ENCODE measurements at regions not wholly inside any gene's neighbourhood (a gene's known extent, or its start where the extent isn't known, plus 50 kb on each side); places are given as distances from the start of the nearest gene placed in this dataset.

GRCh38 chr3:17799312-17799711 is 56.9 kb upstream of the TBC1D5 start:
- Mint-ChIP-seq H3K9me3 (peaks cover 0 to under 1% (median 0%) of the 10 kb centered on the region in 9 donors), H3K4me1 (peaks cover 0 to 7% (median 0%) of the 10 kb centered on the region in 4 donors), H3K4me3 (no peak overlapping the region), H3K36me3 (no peaks in the 10 kb centered on the region), H3K27me3 (peaks cover 0 to 4% (median 2%) of the 10 kb centered on the region in 5 donors), H3K27ac (no peak overlapping the region)
- DNase-seq = no peak
- no peak for ATAC-seq
- POLR2A ChIA-PET = no interaction called here

GRCh38 chr3:17798000-17798399 is 55.6 kb upstream of the TBC1D5 start:
- Mint-ChIP-seq H3K9me3 (peaks cover 0 to 12% (median 4%) of the 10 kb centered on the region in 9 donors), H3K27me3 (peaks cover 1 to 5% (median 3%) of the 10 kb centered on the region in 5 donors), H3K4me1 (peaks cover 0 to 4% (median 0%) of the 10 kb centered on the region in 4 donors), H3K4me3 (no peak overlapping the region), H3K36me3 (peaks cover 4% of the 10 kb centered on the region in 3 donors), H3K27ac (no peak overlapping the region)
- DNase-seq = no peak
- POLR2A ChIA-PET = no interaction called here
- no peak for ATAC-seq

GRCh38 chr3:17795711-17796110 is 53.3 kb upstream of the TBC1D5 start:
- ATAC-seq (no peak), DNase-seq (no peak)
- peaks cover 6 to 31% (median 15%) of the 10 kb centered on the region in 9 donors for H3K9me3 Mint-ChIP-seq
- no peak overlapping the region for H3K4me3 Mint-ChIP-seq
- no peak overlapping the region for H3K27ac Mint-ChIP-seq
- H3K4me1 Mint-ChIP-seq = no peaks in the 10 kb centered on the region
- H3K36me3 Mint-ChIP-seq = peaks cover 4 to 16% (median 13%) of the 10 kb centered on the region in 3 donors
- POLR2A ChIA-PET = no interaction called here
- H3K27me3 Mint-ChIP-seq = peaks cover 3 to 19% (median 6%) of the 10 kb centered on the region in 5 donors

- Mint-ChIP-seq H3K36me3 (peaks cover 4 to 18% (median 13%) of the 10 kb centered on the region in 3 donors), H3K27me3 (peaks cover 3 to 23% (median 4%) of the 10 kb centered on the region in 5 donors), H3K4me1 (no peaks in the 10 kb centered on the region), H3K27ac (no peak overlapping the region), H3K4me3 (no peak overlapping the region), H3K9me3 (peaks cover 6 to 35% (median 15%) of the 10 kb centered on the region in 9 donors)
- POLR2A ChIA-PET = no interaction called here
- ATAC-seq = no peak
- no peak for DNase-seq
Measured at GRCh38 chr3:17795280-17795679, 52.8 kb upstream of the TBC1D5 start.

GRCh38 chr3:17793542-17794195 is 51.2 kb upstream of the TBC1D5 start:
- Mint-ChIP-seq H3K9me3 (peaks cover 6 to 46% (median 19%) of the 10 kb centered on the region in 9 donors), H3K4me3 (no peak overlapping the region), H3K27ac (no peak overlapping the region), H3K27me3 (peaks cover 3 to 30% (median 8%) of the 10 kb centered on the region in 5 donors), H3K4me1 (no peaks in the 10 kb centered on the region), H3K36me3 (peaks cover 4 to 24% (median 19%) of the 10 kb centered on the region in 3 donors)
- ATAC-seq (no peak), DNase-seq (no peak)
- POLR2A ChIA-PET = no interaction called here

Measured in naive thymus-derived CD8-positive, alpha-beta T cell (primary cell).